Stimulated activated CD8-positive, alpha-beta memory T cell treated with anti-CD3 and anti-CD28 coated beads, Interleukin-7, amount 100 ng/mL, for 4 hours (primary cell): ENCODE measurements at regions not wholly inside any gene's neighbourhood (a gene's known extent, or its start where the extent isn't known, plus 50 kb on each side); places are given as distances from the start of the nearest gene placed in this dataset.
"Not testable (repeated sequence)": the region's sequence is repeated elsewhere in the genome, so short reads cannot be mapped to it uniquely, and the experiment has no call there.

Experiments used
- DNase-seq, 2 donors: peaks; one replicate each; pipeline ENCODE4 v3.0.0-alpha.2; 2020; ENCODE audit warnings: low read depth in 2 of 2

GRCh38 chr4:13984991-13985800 is 357.7 kb upstream of the BOD1L1 start:
- DNase-seq, result no peak

GRCh38 chr4:13985837-13986236 is 358.3 kb upstream of the BOD1L1 start:
- DNase-seq, result no peak

- DNase-seq, result no peak
Measured at GRCh38 chr4:13986548-13986947, 359.0 kb upstream of the BOD1L1 start.

- DNase-seq, result no peak
Measured at GRCh38 chr4:13988353-13989305, 361.1 kb upstream of the BOD1L1 start.

GRCh38 chr4:13989501-13989900 is 362.0 kb upstream of the BOD1L1 start:
- DNase-seq, result no peak

- no peak for DNase-seq
Measured at GRCh38 chr4:13990596-13991589, 363.4 kb upstream of the BOD1L1 start.

GRCh38 chr4:13992041-13992440 is 364.5 kb upstream of the BOD1L1 start:
- no peak for DNase-seq

- no peak for DNase-seq
Measured at GRCh38 chr4:13992975-13993520, 365.5 kb upstream of the BOD1L1 start.

GRCh38 chr4:13994016-13994415 is 366.5 kb upstream of the BOD1L1 start:
- no peak for DNase-seq

GRCh38 chr4:13998850-13999445 is 371.4 kb upstream of the BOD1L1 start:
- no peak for DNase-seq

GRCh38 chr4:14000091-14000814 is 372.7 kb upstream of the BOD1L1 start:
- no peak for DNase-seq

GRCh38 chr4:14002331-14002730 is 374.8 kb upstream of the BOD1L1 start:
- DNase-seq, result not testable (repeated sequence)

GRCh38 chr4:14008494-14008893 is 381.0 kb upstream of the BOD1L1 start:
- no peak for DNase-seq

- DNase-seq, result no peak
Measured at GRCh38 chr4:14018191-14018853, 390.8 kb upstream of the BOD1L1 start.

- DNase-seq, result no peak
Measured at GRCh38 chr4:14022456-14022855, 394.9 kb upstream of the BOD1L1 start.

- DNase-seq, result no peak
Measured at GRCh38 chr4:14023036-14023435, 395.5 kb upstream of the BOD1L1 start.

GRCh38 chr4:14023896-14024295 is 396.4 kb upstream of the BOD1L1 start:
- no peak for DNase-seq

GRCh38 chr4:14025111-14025510 is 397.6 kb upstream of the BOD1L1 start:
- no peak for DNase-seq

- no peak for DNase-seq
Measured at GRCh38 chr4:14025891-14026290, 398.4 kb upstream of the BOD1L1 start.

GRCh38 chr4:14028862-14029261 is 401.3 kb upstream of the BOD1L1 start:
- no peak for DNase-seq
